ENCODE measurements at regions not wholly inside any gene's neighbourhood (a gene's known extent, or its start where the extent isn't known, plus 50 kb on each side); places are given as distances from the start of the nearest gene placed in this dataset.

- Mint-ChIP-seq H3K4me1 (no peaks in the 10 kb centered on the region), H3K9me3 (peaks cover 46% of the 10 kb centered on the region), H3K27ac (no peak overlapping the region), H3K4me3 (no peak overlapping the region), H3K27me3 (ENCODE audit: low read depth) (no peaks in the 10 kb centered on the region), H3K36me3 (peaks cover 19% of the 10 kb centered on the region)
- DNase-seq (ENCODE audit: low spot score) (no peak), ATAC-seq (no peak)
- POLR2A ChIA-PET: no interaction called here
- CTCF ChIA-PET: no interaction called here
- TF ChIP-seq ZNF416 (CRISPR knock-in tag; IDR thresholded peaks at IDR 0.05) (no peak), JUN (CRISPR knock-in tag; IDR thresholded peaks at IDR 0.05) (no peak), ZBTB21 (CRISPR knock-in tag; IDR thresholded peaks at IDR 0.05; ENCODE audit: borderline replicate concordance) (no peak)
These were observed 940.2 kb downstream of the OTOL1 start for GRCh38 chr3:162436826-162437225.

GRCh38 chr3:162437480-162437879 lies 940.9 kb downstream of the OTOL1 start:
- DNase-seq (ENCODE audit: low spot score): no peak

GRCh38 chr3:162441716-162442115 lies 945.1 kb downstream of the OTOL1 start:
- ATAC-seq: no peak
- TF ChIP-seq JAZF1 (CRISPR knock-in tag; IDR thresholded peaks at IDR 0.05) (no peak), NR1H2 (CRISPR knock-in tag; IDR thresholded peaks at IDR 0.05) (no peak)
- peaks cover 8% of the 10 kb centered on the region for H3K36me3 Mint-ChIP-seq
- DNase-seq (ENCODE audit: low spot score): no peak
- H3K9me3 Mint-ChIP-seq: peaks cover 28% of the 10 kb centered on the region
- no peaks in the 10 kb centered on the region for H3K27me3 Mint-ChIP-seq (ENCODE audit: low read depth)
- no peak overlapping the region for H3K27ac Mint-ChIP-seq
- CTCF ChIA-PET: no interaction called here
- H3K4me1 Mint-ChIP-seq: no peaks in the 10 kb centered on the region
- H3K4me3 Mint-ChIP-seq: no peak overlapping the region
- POLR2A ChIA-PET: no interaction called here

More at GRCh38 chr3:162437480-162437879, 940.9 kb downstream of the OTOL1 start:
- no peak for ATAC-seq
- no peak for TF ChIP-seq HMGA2 (CRISPR knock-in tag; IDR thresholded peaks at IDR 0.05)
- no peak for TF ChIP-seq ZNF423 (CRISPR knock-in tag; IDR thresholded peaks at IDR 0.05)
- TF ChIP-seq ZNF416 (CRISPR knock-in tag; IDR thresholded peaks at IDR 0.05): no peak
- no peak for TF ChIP-seq ZNF396 (CRISPR knock-in tag; IDR thresholded peaks at IDR 0.05; ENCODE audit: borderline replicate concordance)
- no peak for TF ChIP-seq ZBTB21 (CRISPR knock-in tag; IDR thresholded peaks at IDR 0.05; ENCODE audit: borderline replicate concordance)
- no peak overlapping the region for H3K4me3 Mint-ChIP-seq
- ChIA-PET POLR2A (no interaction called here), CTCF (no interaction called here)
- H3K27ac Mint-ChIP-seq: no peak overlapping the region
- H3K9me3 Mint-ChIP-seq: peaks cover 46% of the 10 kb centered on the region
- no peaks in the 10 kb centered on the region for H3K4me1 Mint-ChIP-seq
- H3K27me3 Mint-ChIP-seq (ENCODE audit: low read depth): no peaks in the 10 kb centered on the region
- H3K36me3 Mint-ChIP-seq: peaks cover 19% of the 10 kb centered on the region

GRCh38 chr3:162443376-162443775 lies 946.8 kb downstream of the OTOL1 start:
- CTCF ChIA-PET: no interaction called here
- ATAC-seq (no peak), DNase-seq (ENCODE audit: low spot score) (no peak)
- TF ChIP-seq NR2C2 (CRISPR knock-in tag; IDR thresholded peaks at IDR 0.05) (no peak), CREM (CRISPR knock-in tag; IDR thresholded peaks at IDR 0.05) (no peak), GABPB1 (CRISPR knock-in tag; IDR thresholded peaks at IDR 0.05) (no peak), MAX (CRISPR knock-in tag; IDR thresholded peaks at IDR 0.05) (no peak)
- no peak overlapping the region for H3K27ac Mint-ChIP-seq
- H3K9me3 Mint-ChIP-seq: peaks cover 31% of the 10 kb centered on the region
- POLR2A ChIA-PET: no interaction called here
- peaks cover 2% of the 10 kb centered on the region for H3K36me3 Mint-ChIP-seq
- H3K4me3 Mint-ChIP-seq: no peak overlapping the region
- H3K27me3 Mint-ChIP-seq (ENCODE audit: low read depth): no peaks in the 10 kb centered on the region
- no peaks in the 10 kb centered on the region for H3K4me1 Mint-ChIP-seq

- CTCF ChIA-PET: no interaction called here
- Mint-ChIP-seq H3K4me1 (peaks cover 5% of the 10 kb centered on the region), H3K4me3 (no peak overlapping the region), H3K9me3 (peaks cover 8% of the 10 kb centered on the region), H3K27me3 (ENCODE audit: low read depth) (no peaks in the 10 kb centered on the region), H3K27ac (no peak overlapping the region), H3K36me3 (peaks cover 2% of the 10 kb centered on the region; the same call in 1 of the 2 replicates)
- ATAC-seq (no peak), DNase-seq (ENCODE audit: low spot score) (no peak)
- no peak for TF ChIP-seq ZNF512 (CRISPR knock-in tag; IDR thresholded peaks at IDR 0.05; ENCODE audit: borderline replicate concordance)
- no peak for TF ChIP-seq RORB (CRISPR knock-in tag; IDR thresholded peaks at IDR 0.05)
- no peak for TF ChIP-seq HMGA2 (CRISPR knock-in tag; IDR thresholded peaks at IDR 0.05)
- POLR2A ChIA-PET: no interaction called here
These were observed 972.2 kb downstream of the OTOL1 start for GRCh38 chr3:162468791-162469190.

- TF ChIP-seq SMAD4 (CRISPR knock-in tag; IDR thresholded peaks at IDR 0.05) (no peak), ZNF671 (CRISPR knock-in tag; IDR thresholded peaks at IDR 0.05) (no peak), ZNF121 (CRISPR knock-in tag; IDR thresholded peaks at IDR 0.05) (no peak), STAT6 (CRISPR knock-in tag; conservative IDR thresholded peaks at IDR 0.05; ENCODE audit: low read depth) (no peak), SOX15 (CRISPR knock-in tag; IDR thresholded peaks at IDR 0.05) (no peak)
- ATAC-seq (no peak), DNase-seq (ENCODE audit: low spot score) (no peak)
- POLR2A ChIA-PET: no interaction called here
- H3K27ac Mint-ChIP-seq: no peak overlapping the region
- H3K4me1 Mint-ChIP-seq: peaks cover 13% of the 10 kb centered on the region
- no peaks in the 10 kb centered on the region for H3K27me3 Mint-ChIP-seq (ENCODE audit: low read depth)
- H3K4me3 Mint-ChIP-seq: no peak overlapping the region
- CTCF ChIA-PET: interaction anchor here (0.7 kb wide), 1 partner anchor 10 kb away, joined by 3 read pairs; no protein-coding TSS in a partner anchor
- peaks cover 10% of the 10 kb centered on the region for H3K36me3 Mint-ChIP-seq
- peaks cover 24% of the 10 kb centered on the region for H3K9me3 Mint-ChIP-seq
These were observed 990.5 kb downstream of the OTOL1 start for GRCh38 chr3:162487138-162487537.

Data from WTC11 (cell line).